ENCODE measurements at regions not wholly inside any gene's neighbourhood (a gene's known extent, or its start where the extent isn't known, plus 50 kb on each side); places are given as distances from the start of the nearest gene placed in this dataset.

- DNase-seq (ENCODE audit: low read depth, low spot score), result no peak
- H3K9me3 ChIP-seq (ENCODE audit: control insufficient read depth, insufficient read depth, low read depth, low read length), result no peaks in the 10 kb centered on the region
- no peaks in the 10 kb centered on the region; the same call in 1 of the 2 replicates for H3K27me3 ChIP-seq (ENCODE audit: control insufficient read depth, insufficient read depth, low read length)
- intact Hi-C loops (cut with micrococcal nuclease; ENCODE audit: unreplicated experiment) (no loop called here), in situ Hi-C loops (cut with HindIII; ENCODE audit: low pct_unique_long_range_greater_than_20kb, low sequenced_read_pairs) (no loop called here)
- TF ChIP-seq TCF7L2 (IDR thresholded peaks at IDR 0.05; ENCODE audit: low read depth, low read length), result no peak
- no peak for TF ChIP-seq CTCF (IDR thresholded peaks at IDR 0.05)
- TF ChIP-seq, protein P1, sequence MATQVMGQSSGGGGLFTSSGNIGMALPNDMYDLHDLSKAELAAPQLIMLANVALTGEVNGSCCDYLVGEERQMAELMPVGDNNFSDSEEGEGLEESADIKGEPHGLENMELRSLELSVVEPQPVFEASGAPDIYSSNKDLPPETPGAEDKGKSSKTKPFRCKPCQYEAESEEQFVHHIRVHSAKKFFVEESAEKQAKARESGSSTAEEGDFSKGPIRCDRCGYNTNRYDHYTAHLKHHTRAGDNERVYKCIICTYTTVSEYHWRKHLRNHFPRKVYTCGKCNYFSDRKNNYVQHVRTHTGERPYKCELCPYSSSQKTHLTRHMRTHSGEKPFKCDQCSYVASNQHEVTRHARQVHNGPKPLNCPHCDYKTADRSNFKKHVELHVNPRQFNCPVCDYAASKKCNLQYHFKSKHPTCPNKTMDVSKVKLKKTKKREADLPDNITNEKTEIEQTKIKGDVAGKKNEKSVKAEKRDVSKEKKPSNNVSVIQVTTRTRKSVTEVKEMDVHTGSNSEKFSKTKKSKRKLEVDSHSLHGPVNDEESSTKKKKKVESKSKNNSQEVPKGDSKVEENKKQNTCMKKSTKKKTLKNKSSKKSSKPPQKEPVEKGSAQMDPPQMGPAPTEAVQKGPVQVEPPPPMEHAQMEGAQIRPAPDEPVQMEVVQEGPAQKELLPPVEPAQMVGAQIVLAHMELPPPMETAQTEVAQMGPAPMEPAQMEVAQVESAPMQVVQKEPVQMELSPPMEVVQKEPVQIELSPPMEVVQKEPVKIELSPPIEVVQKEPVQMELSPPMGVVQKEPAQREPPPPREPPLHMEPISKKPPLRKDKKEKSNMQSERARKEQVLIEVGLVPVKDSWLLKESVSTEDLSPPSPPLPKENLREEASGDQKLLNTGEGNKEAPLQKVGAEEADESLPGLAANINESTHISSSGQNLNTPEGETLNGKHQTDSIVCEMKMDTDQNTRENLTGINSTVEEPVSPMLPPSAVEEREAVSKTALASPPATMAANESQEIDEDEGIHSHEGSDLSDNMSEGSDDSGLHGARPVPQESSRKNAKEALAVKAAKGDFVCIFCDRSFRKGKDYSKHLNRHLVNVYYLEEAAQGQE (IDR thresholded peaks at IDR 0.05; ENCODE audit: insufficient read depth in 1 of 2, low read depth in 2 of 2, low read length in 1 of 2), result no peak
- TF ChIP-seq SIN3A (IDR thresholded peaks at IDR 0.05; ENCODE audit: borderline replicate concordance, insufficient read depth, low read depth, low read length), result no peak
- no peak for TF ChIP-seq POLR2AphosphoS5 (IDR thresholded peaks at IDR 0.05; ENCODE audit: low read depth, low read length)
- no peak overlapping the region for H3K4me3 ChIP-seq (ENCODE audit: low read depth in 2 of 2, low read length in 2 of 2)
- no TSS peak for BruUV-seq (replicated peaks)
- H3K4me1 ChIP-seq (ENCODE audit: control insufficient read depth, insufficient read depth, low read length), result no peaks in the 10 kb centered on the region
- H3K36me3 ChIP-seq (ENCODE audit: control insufficient read depth, insufficient read depth, low read length), result no peaks in the 10 kb centered on the region
- no peak for ATAC-seq
- CTCF ChIA-PET, result no interaction called here
- POLR2A ChIA-PET, result interaction anchor here (0.7 kb wide), 1 partner anchor 12 kb away, joined by 3 read pairs; no protein-coding TSS in a partner anchor
- H3K27ac ChIP-seq (ENCODE audit: low read length), result no peak overlapping the region
Observed at GRCh38 chr12:77229640-77230442, 164.5 kb upstream of the E2F7 start.

- intact Hi-C loops (cut with micrococcal nuclease; ENCODE audit: unreplicated experiment), result no loop called here
- ATAC-seq (no peak), DNase-seq (ENCODE audit: low read depth, low spot score) (no peak)
- no TSS peak for BruUV-seq (replicated peaks)
- Histone ChIP-seq H3K9me3 (ENCODE audit: control insufficient read depth, insufficient read depth, low read depth, low read length) (no peaks in the 10 kb centered on the region), H3K27ac (ENCODE audit: low read length) (no peak overlapping the region), H3K27me3 (ENCODE audit: control insufficient read depth, insufficient read depth, low read length) (no peaks in the 10 kb centered on the region; the same call in 1 of the 2 replicates), H3K36me3 (ENCODE audit: control insufficient read depth, insufficient read depth, low read length) (no peaks in the 10 kb centered on the region), H3K4me3 (ENCODE audit: low read depth in 2 of 2, low read length in 2 of 2) (no peak overlapping the region), H3K4me1 (ENCODE audit: control insufficient read depth, insufficient read depth, low read length) (no peaks in the 10 kb centered on the region)
- POLR2A ChIA-PET, result no interaction called here
- TF ChIP-seq CTCF (IDR thresholded peaks at IDR 0.05) (no peak), POLR2AphosphoS5 (IDR thresholded peaks at IDR 0.05; ENCODE audit: low read depth, low read length) (no peak), TCF7L2 (IDR thresholded peaks at IDR 0.05; ENCODE audit: low read depth, low read length) (no peak), SIN3A (IDR thresholded peaks at IDR 0.05; ENCODE audit: borderline replicate concordance, insufficient read depth, low read depth, low read length) (no peak)
- TF ChIP-seq, protein P1 (IDR thresholded peaks at IDR 0.05; ENCODE audit: insufficient read depth in 1 of 2, low read depth in 2 of 2, low read length in 1 of 2), result no peak
- in situ Hi-C loops (cut with HindIII; ENCODE audit: low pct_unique_long_range_greater_than_20kb, low sequenced_read_pairs), result no loop called here
- CTCF ChIA-PET, result no interaction called here
Observed at GRCh38 chr12:77228376-77228775, 163.0 kb upstream of the E2F7 start.

Data from Panc1 (cell line).